Nephron (organoid): ENCODE measurements at regions not wholly inside any gene's neighbourhood (a gene's known extent, or its start where the extent isn't known, plus 50 kb on each side); places are given as distances from the start of the nearest gene placed in this dataset.
A peak's percentile ranks its signal among the peaks of the same experiment; 100 is the strongest.

ENCODE experiments used
- H3K27ac Mint-ChIP-seq, 3 experiments: 2 replicates each; pipeline ENCODE4 v1.8.0; 2020; ENCODE audit warnings: mixed read lengths in 3 of 3, mild to moderate bottlenecking in 2 of 3, moderate library complexity in 1 of 3
- H3K27me3 Mint-ChIP-seq: 2 replicates; pipeline ENCODE4 v1.8.0; 2021; ENCODE audit warnings: low read depth, mild to moderate bottlenecking, moderate library complexity, mixed read lengths
- H3K36me3 Mint-ChIP-seq: 2 replicates; pipeline ENCODE4 v1.8.0; 2020; ENCODE audit warnings: low read depth, mixed read lengths
- H3K4me1 Mint-ChIP-seq: 2 replicates; pipeline ENCODE4 v1.8.0; 2020; ENCODE audit warnings: mixed read lengths
- H3K4me3 Mint-ChIP-seq, 3 experiments: 2 replicates each; pipeline ENCODE4 v1.8.0; 2020; ENCODE audit warnings: mild to moderate bottlenecking in 3 of 3, mixed read lengths in 3 of 3, moderate library complexity in 2 of 3
- H3K9me3 Mint-ChIP-seq: 2 replicates; pipeline ENCODE4 v1.8.0; 2020; ENCODE audit warnings: mixed read lengths
- TF ChIP-seq, protein P1 (sequence below), 3 experiments: fragments of 200-600 bp; sonication (generic); IDR thresholded peaks; one replicate each; pipeline ENCODE4 v1.5.0; 2021; ENCODE audit warnings: antibody characterized with exemption in 3 of 3; ENCODE audit not compliant: unreplicated experiment in 3 of 3

DNA sequence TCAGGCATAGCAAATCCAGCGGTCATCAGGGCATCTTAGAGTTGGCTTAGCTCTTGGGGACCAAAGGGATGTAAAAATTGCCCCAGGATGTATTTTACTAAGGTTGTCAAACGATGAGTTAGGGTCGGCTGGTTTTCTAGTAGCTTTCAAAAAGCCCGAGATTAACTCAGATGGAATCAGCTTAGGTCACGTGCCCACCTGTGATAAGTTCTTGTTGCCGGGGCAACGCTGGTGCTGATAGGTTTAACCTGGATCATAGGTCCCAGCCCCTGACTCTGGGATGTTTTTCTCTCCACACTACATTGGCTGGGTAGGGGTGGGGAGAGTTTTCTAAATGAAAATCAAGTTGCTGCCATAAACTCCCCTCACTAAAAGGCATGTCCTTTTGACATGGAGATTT is 257.3 kb upstream of the SULF2 start:
- peaks cover 4% of the 10 kb centered on the region for H3K27me3 Mint-ChIP-seq
- no peak overlapping the region for H3K27ac Mint-ChIP-seq
- peaks cover 27% of the 10 kb centered on the region for H3K4me1 Mint-ChIP-seq
- H3K4me3 Mint-ChIP-seq = no peak overlapping the region
- TF ChIP-seq, protein P1, sequence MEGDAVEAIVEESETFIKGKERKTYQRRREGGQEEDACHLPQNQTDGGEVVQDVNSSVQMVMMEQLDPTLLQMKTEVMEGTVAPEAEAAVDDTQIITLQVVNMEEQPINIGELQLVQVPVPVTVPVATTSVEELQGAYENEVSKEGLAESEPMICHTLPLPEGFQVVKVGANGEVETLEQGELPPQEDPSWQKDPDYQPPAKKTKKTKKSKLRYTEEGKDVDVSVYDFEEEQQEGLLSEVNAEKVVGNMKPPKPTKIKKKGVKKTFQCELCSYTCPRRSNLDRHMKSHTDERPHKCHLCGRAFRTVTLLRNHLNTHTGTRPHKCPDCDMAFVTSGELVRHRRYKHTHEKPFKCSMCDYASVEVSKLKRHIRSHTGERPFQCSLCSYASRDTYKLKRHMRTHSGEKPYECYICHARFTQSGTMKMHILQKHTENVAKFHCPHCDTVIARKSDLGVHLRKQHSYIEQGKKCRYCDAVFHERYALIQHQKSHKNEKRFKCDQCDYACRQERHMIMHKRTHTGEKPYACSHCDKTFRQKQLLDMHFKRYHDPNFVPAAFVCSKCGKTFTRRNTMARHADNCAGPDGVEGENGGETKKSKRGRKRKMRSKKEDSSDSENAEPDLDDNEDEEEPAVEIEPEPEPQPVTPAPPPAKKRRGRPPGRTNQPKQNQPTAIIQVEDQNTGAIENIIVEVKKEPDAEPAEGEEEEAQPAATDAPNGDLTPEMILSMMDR (IDR thresholded peaks at IDR 0.05; ENCODE audit: unreplicated experiment in 3 of 3) = no peak
- H3K9me3 Mint-ChIP-seq = peaks cover 6% of the 10 kb centered on the region
- H3K36me3 Mint-ChIP-seq = no peaks in the 10 kb centered on the region

- H3K36me3 Mint-ChIP-seq = no peaks in the 10 kb centered on the region
- TF ChIP-seq, protein P1 (IDR thresholded peaks at IDR 0.05; ENCODE audit: unreplicated experiment in 3 of 3) = no peak
- no peak overlapping the region for H3K4me3 Mint-ChIP-seq
- peaks cover 8% of the 10 kb centered on the region for H3K9me3 Mint-ChIP-seq
- peaks cover 32% of the 10 kb centered on the region for H3K4me1 Mint-ChIP-seq
- peaks cover 4% of the 10 kb centered on the region for H3K27me3 Mint-ChIP-seq
- H3K27ac Mint-ChIP-seq = peak overlapping the region in 2 of 3 experiments; percentile 56 to 68
Observed at GRCh38 chr20:48041078-48041780, 255.9 kb upstream of the SULF2 start.

- Mint-ChIP-seq H3K27ac (peak overlapping the region in 2 of 3 experiments; percentile 1 to 54), H3K9me3 (peaks cover 8% of the 10 kb centered on the region), H3K4me1 (peaks cover 26% of the 10 kb centered on the region), H3K4me3 (no peak overlapping the region), H3K36me3 (no peaks in the 10 kb centered on the region), H3K27me3 (no peaks in the 10 kb centered on the region)
- TF ChIP-seq, protein P1 (IDR thresholded peaks at IDR 0.05; ENCODE audit: unreplicated experiment in 3 of 3) = no peak
Observed at GRCh38 chr20:48040491-48040890, 255.2 kb upstream of the SULF2 start.

DNA sequence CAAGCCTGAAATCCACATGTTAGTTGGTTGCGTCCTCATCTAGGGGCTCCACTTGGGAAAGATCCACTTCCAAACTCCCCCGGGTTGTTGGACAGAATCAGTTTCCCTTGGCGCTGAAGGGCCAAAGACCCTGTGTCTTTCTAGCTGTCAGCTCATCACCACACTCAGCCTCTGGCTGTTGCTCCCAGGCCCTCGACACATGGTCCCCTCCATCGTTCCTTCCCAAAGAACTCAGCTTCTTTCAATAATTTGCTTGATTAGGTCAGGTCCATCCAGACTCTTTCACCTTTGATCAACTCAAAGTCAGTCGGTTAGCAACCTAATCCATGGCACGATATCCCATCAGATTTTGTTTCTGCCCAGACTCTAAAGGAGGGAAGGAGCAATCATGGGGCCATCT is 254.8 kb upstream of the SULF2 start:
- TF ChIP-seq, protein P1 (IDR thresholded peaks at IDR 0.05; ENCODE audit: unreplicated experiment in 3 of 3) = no peak
- Mint-ChIP-seq H3K27me3 (no peaks in the 10 kb centered on the region), H3K36me3 (no peaks in the 10 kb centered on the region), H3K9me3 (peaks cover 7% of the 10 kb centered on the region), H3K4me3 (no peak overlapping the region), H3K27ac (peak overlapping the region in 2 of 3 experiments; percentile 1 to 54), H3K4me1 (peaks cover 26% of the 10 kb centered on the region)

DNA sequence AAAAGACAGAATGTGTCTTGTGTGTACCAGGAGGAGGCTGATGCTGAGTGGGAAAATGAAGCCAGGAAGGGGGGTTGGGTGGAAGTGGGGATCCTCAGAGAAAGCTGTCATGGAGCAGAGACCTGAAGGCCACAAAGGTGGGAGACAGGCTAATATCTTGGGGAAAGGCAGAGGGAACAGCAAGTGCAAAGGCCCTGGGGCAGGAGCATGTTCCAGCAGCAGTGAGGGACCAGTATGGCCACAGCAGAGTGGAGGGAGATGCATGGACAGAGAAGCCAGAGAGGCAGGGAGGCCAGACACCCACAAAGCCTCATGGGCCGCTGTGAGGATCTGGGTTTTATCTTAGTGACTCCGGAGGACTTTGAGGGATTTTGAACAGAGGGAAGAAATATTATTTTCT is 254.2 kb upstream of the SULF2 start:
- Mint-ChIP-seq H3K4me3 (no peak overlapping the region), H3K9me3 (peaks cover 9% of the 10 kb centered on the region), H3K4me1 (peaks cover 26% of the 10 kb centered on the region)

More for the DNA sequence above, 254.2 kb upstream of the SULF2 start:
- TF ChIP-seq, protein P1 (IDR thresholded peaks at IDR 0.05; ENCODE audit: unreplicated experiment in 3 of 3) = no peak
- H3K27ac Mint-ChIP-seq = no peak overlapping the region
- H3K27me3 Mint-ChIP-seq = no peaks in the 10 kb centered on the region
- no peaks in the 10 kb centered on the region for H3K36me3 Mint-ChIP-seq
